ENCODE measurements at regions not wholly inside any gene's neighbourhood (a gene's known extent, or its start where the extent isn't known, plus 50 kb on each side); places are given as distances from the start of the nearest gene placed in this dataset.
"Not testable (repeated sequence)": the region's sequence is repeated elsewhere in the genome, so short reads cannot be mapped to it uniquely, and the experiment has no call there.

- DNase-seq (ENCODE audit: low read depth in 4 of 4, low spot score in 3 of 4), result no peak
Observed at GRCh38 chr5:92313385-92313784, 930.3 kb upstream of the ARRDC3 start.

GRCh38 chr5:92309336-92309991 lies 926.3 kb upstream of the ARRDC3 start:
- DNase-seq (ENCODE audit: low read depth in 4 of 4, low spot score in 3 of 4), result peak; percentile 10 to 24 (median 17)

GRCh38 chr5:92308679-92309078 lies 925.6 kb upstream of the ARRDC3 start:
- no peak for DNase-seq (ENCODE audit: low read depth in 4 of 4, low spot score in 3 of 4)

- DNase-seq (ENCODE audit: low read depth in 4 of 4, low spot score in 3 of 4), result not testable (repeated sequence)
Observed at GRCh38 chr5:92302356-92302755, 919.2 kb upstream of the ARRDC3 start.

- DNase-seq (ENCODE audit: low read depth in 4 of 4, low spot score in 3 of 4), result no peak
Observed at GRCh38 chr5:92283521-92283920, 900.4 kb upstream of the ARRDC3 start.

GRCh38 chr5:92271750-92272149 lies 888.6 kb upstream of the ARRDC3 start:
- not testable (repeated sequence) for DNase-seq (ENCODE audit: low read depth in 4 of 4, low spot score in 3 of 4)

GRCh38 chr5:92268343-92268742 lies 885.2 kb upstream of the ARRDC3 start:
- DNase-seq (ENCODE audit: low read depth in 4 of 4, low spot score in 3 of 4), result no peak

- DNase-seq (ENCODE audit: low read depth in 4 of 4, low spot score in 3 of 4), result no peak
Observed at GRCh38 chr5:92267830-92268229, 884.7 kb upstream of the ARRDC3 start.

GRCh38 chr5:92265804-92266203 lies 882.7 kb upstream of the ARRDC3 start:
- DNase-seq (ENCODE audit: low read depth in 4 of 4, low spot score in 3 of 4), result no peak

GRCh38 chr5:92255605-92256004 lies 872.5 kb upstream of the ARRDC3 start:
- DNase-seq (ENCODE audit: low read depth in 4 of 4, low spot score in 3 of 4), result not testable (repeated sequence)

- DNase-seq (ENCODE audit: low read depth in 4 of 4, low spot score in 3 of 4), result no peak
Observed at GRCh38 chr5:92248518-92248917, 865.4 kb upstream of the ARRDC3 start.

GRCh38 chr5:92242170-92242569 lies 859.1 kb upstream of the ARRDC3 start:
- no peak for DNase-seq (ENCODE audit: low read depth in 4 of 4, low spot score in 3 of 4)

GRCh38 chr5:92237896-92238295 lies 854.8 kb upstream of the ARRDC3 start:
- no peak for DNase-seq (ENCODE audit: low read depth in 4 of 4, low spot score in 3 of 4)

GRCh38 chr5:92222449-92222848 lies 839.3 kb upstream of the ARRDC3 start:
- DNase-seq (ENCODE audit: low read depth in 4 of 4, low spot score in 3 of 4), result no peak

- not testable (repeated sequence) for DNase-seq (ENCODE audit: low read depth in 4 of 4, low spot score in 3 of 4)
Observed at GRCh38 chr5:92216852-92217251, 833.7 kb upstream of the ARRDC3 start.

- DNase-seq (ENCODE audit: low read depth in 4 of 4, low spot score in 3 of 4), result no peak
Observed at GRCh38 chr5:92215116-92215515, 832.0 kb upstream of the ARRDC3 start.

- DNase-seq (ENCODE audit: low read depth in 4 of 4, low spot score in 3 of 4), result no peak
Observed at GRCh38 chr5:92208265-92208664, 825.1 kb upstream of the ARRDC3 start.

- no peak for DNase-seq (ENCODE audit: low read depth in 4 of 4, low spot score in 3 of 4)
Observed at GRCh38 chr5:92207151-92207550, 824.0 kb upstream of the ARRDC3 start.

GRCh38 chr5:92206681-92207080 lies 823.6 kb upstream of the ARRDC3 start:
- no peak for DNase-seq (ENCODE audit: low read depth in 4 of 4, low spot score in 3 of 4)

- not testable (repeated sequence) for DNase-seq (ENCODE audit: low read depth in 4 of 4, low spot score in 3 of 4)
Observed at GRCh38 chr5:92199035-92199434, 815.9 kb upstream of the ARRDC3 start.

- no peak for DNase-seq (ENCODE audit: low read depth in 4 of 4, low spot score in 3 of 4)
Observed at GRCh38 chr5:92181656-92182055, 798.5 kb upstream of the ARRDC3 start.

- no peak for DNase-seq (ENCODE audit: low read depth in 4 of 4, low spot score in 3 of 4)
Observed at GRCh38 chr5:92180391-92180790, 797.3 kb upstream of the ARRDC3 start.

GRCh38 chr5:92179651-92180050 lies 796.5 kb upstream of the ARRDC3 start:
- DNase-seq (ENCODE audit: low read depth in 4 of 4, low spot score in 3 of 4), result no peak

All from left renal pelvis (tissue), 4 donors.